ENCODE measurements at regions not wholly inside any gene's neighbourhood (a gene's known extent, or its start where the extent isn't known, plus 50 kb on each side); places are given as distances from the start of the nearest gene placed in this dataset.

DNA sequence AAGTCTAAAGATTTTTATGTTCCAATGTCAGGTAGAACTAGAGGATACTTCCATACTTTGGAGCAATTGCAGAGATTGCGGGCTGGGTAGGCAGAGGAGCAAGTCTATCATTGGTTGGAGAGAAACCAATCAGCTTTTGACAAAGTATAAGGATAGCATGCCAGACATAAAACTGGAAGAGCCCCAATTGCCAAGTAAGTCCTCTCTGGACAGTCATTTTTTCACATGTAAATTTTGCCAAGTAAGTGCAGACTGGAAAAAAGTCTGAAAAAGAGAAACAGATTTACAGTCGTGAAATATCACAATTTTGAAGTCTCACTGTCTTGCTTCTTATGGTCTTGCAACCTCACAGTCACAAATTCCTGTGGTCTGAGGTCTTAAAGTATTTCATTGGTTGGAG lies 131.4 kb upstream of the C21orf91 start:
- TF ChIP-seq, protein P1, sequence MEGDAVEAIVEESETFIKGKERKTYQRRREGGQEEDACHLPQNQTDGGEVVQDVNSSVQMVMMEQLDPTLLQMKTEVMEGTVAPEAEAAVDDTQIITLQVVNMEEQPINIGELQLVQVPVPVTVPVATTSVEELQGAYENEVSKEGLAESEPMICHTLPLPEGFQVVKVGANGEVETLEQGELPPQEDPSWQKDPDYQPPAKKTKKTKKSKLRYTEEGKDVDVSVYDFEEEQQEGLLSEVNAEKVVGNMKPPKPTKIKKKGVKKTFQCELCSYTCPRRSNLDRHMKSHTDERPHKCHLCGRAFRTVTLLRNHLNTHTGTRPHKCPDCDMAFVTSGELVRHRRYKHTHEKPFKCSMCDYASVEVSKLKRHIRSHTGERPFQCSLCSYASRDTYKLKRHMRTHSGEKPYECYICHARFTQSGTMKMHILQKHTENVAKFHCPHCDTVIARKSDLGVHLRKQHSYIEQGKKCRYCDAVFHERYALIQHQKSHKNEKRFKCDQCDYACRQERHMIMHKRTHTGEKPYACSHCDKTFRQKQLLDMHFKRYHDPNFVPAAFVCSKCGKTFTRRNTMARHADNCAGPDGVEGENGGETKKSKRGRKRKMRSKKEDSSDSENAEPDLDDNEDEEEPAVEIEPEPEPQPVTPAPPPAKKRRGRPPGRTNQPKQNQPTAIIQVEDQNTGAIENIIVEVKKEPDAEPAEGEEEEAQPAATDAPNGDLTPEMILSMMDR (IDR thresholded peaks at IDR 0.05; ENCODE audit: low read depth, low read length) = no peak
- no peak for TF ChIP-seq MAX (IDR thresholded peaks at IDR 0.05; ENCODE audit: low read depth, low read length)
